ENCODE measurements at regions not wholly inside any gene's neighbourhood (a gene's known extent, or its start where the extent isn't known, plus 50 kb on each side); places are given as distances from the start of the nearest gene placed in this dataset.

DNA sequence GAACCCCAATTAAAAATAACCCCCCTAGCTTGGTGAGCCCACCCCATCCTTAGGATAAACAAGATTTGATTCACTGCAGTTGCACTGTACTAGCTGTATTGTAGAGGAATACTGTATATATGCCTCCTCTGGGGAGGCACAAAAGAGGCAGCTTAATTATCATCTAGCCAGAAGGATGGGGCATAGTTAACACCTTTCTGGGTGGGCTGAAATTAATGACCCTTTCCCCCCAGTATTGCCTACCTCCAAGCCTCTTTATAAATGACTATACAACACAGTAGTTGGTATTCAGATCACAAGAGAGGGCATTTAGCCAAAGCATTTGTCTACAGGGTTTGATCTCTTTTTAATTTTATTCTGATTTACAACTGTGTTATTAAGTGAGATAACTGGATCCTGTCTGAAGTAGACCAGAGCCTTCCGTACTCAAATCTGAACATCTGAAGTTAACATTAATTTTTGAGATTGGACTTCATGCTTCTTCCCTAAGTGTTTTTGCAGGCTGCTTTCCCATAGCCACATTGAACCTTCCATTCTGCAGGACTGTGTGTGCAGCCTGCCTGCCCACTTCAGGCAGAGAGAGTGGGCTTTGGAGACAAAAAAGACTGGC, 807.0 kb upstream of the ARRDC4 start:
- DNase-seq (ENCODE audit: low read depth, low spot score) (no peak), FAIRE-seq (no peak)
- Histone ChIP-seq H4K20me1 (ENCODE audit: control insufficient read depth, extremely low read depth, insufficient read depth, low read length) (no peaks in the 10 kb centered on the region), H3K9me1 (ENCODE audit: control insufficient read depth, extremely low read depth, insufficient read depth, low read length) (no peaks in the 10 kb centered on the region), H3K9me3 (ENCODE audit: control insufficient read depth, low read depth, low read length) (no peaks in the 10 kb centered on the region), H3K27ac (ENCODE audit: control insufficient read depth, insufficient read depth, low read length) (no peak overlapping the region), H2AFZ (ENCODE audit: control insufficient read depth, low read length) (no peak overlapping the region), H3K79me2 (ENCODE audit: control insufficient read depth, insufficient read depth, low read length) (no peaks in the 10 kb centered on the region), H3K4me2 (ENCODE audit: control insufficient read depth, extremely low read depth, insufficient read depth, low read depth, low read length) (no peak overlapping the region), H3K36me3 (ENCODE audit: control insufficient read depth in 2 of 2, extremely low read depth in 1 of 2, insufficient read depth in 2 of 2, low read length in 2 of 2) (no peaks in the 10 kb centered on the region), H3K27me3 (ENCODE audit: control insufficient read depth, extremely low read depth, insufficient read depth, low read length) (no peaks in the 10 kb centered on the region), H3K4me3 (ENCODE audit: control insufficient read depth in 2 of 3, extremely low read depth in 1 of 3, insufficient read depth in 2 of 3, low read depth in 1 of 3, low read length in 3 of 3) (no peak overlapping the region), H3K4me1 (ENCODE audit: control insufficient read depth, extremely low read depth, insufficient read depth, low read length) (no peaks in the 10 kb centered on the region), H3K9ac (ENCODE audit: control insufficient read depth, extremely low read depth, insufficient read depth, low read length) (no peak overlapping the region)
- TF ChIP-seq EZH2 (IDR thresholded peaks at IDR 0.05; ENCODE audit: low read length) = no peak
- TF ChIP-seq CTCF (optimal IDR thresholded peaks at IDR 0.05 in 1 of 3, IDR thresholded peaks at IDR 0.05 in 1 of 3, conservative IDR thresholded peaks at IDR 0.05 in 1 of 3; ENCODE audit: extremely low read depth in 1 of 3, insufficient read depth in 2 of 3, low read length in 3 of 3) = no peak
- dilution Hi-C loops (cut with MboI; ENCODE audit: extremely low pct_ligation_motif_present, low sequenced_read_pairs) = no loop called here

DNA sequence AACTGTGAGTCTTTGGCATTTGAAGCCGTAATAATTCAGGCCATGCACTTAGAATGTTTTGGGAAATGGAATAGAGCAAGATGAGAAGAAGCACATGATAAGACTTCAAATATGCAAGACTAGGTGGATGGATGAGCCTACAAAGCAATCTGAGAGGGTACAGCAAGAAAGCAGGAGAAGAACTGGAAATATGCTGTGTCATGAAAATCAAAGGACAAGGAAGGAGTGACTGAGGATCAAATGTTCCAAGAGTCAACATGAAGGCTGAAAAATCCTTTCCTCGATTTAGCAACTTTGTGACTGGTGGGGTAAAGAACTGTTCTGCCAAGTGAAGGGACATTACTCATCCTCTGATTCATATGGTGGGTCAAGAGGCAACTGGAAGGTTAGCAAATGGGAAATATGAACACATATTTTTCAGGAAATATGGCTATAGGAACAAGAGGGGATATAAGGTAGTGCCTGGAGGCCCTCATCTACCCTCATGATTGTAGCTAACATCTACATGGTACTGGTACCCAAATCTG, 803.7 kb upstream of the ARRDC4 start:
- Histone ChIP-seq H4K20me1 (ENCODE audit: control insufficient read depth, extremely low read depth, insufficient read depth, low read length) (no peaks in the 10 kb centered on the region), H3K9me3 (ENCODE audit: control insufficient read depth, low read depth, low read length) (no peaks in the 10 kb centered on the region), H3K9me1 (ENCODE audit: control insufficient read depth, extremely low read depth, insufficient read depth, low read length) (no peaks in the 10 kb centered on the region), H3K79me2 (ENCODE audit: control insufficient read depth, insufficient read depth, low read length) (no peaks in the 10 kb centered on the region), H3K36me3 (ENCODE audit: control insufficient read depth in 2 of 2, extremely low read depth in 1 of 2, insufficient read depth in 2 of 2, low read length in 2 of 2) (no peaks in the 10 kb centered on the region), H3K4me1 (ENCODE audit: control insufficient read depth, extremely low read depth, insufficient read depth, low read length) (no peaks in the 10 kb centered on the region), H2AFZ (ENCODE audit: control insufficient read depth, low read length) (no peak overlapping the region), H3K4me3 (ENCODE audit: control insufficient read depth in 2 of 3, extremely low read depth in 1 of 3, insufficient read depth in 2 of 3, low read depth in 1 of 3, low read length in 3 of 3) (no peak overlapping the region), H3K27ac (ENCODE audit: control insufficient read depth, insufficient read depth, low read length) (no peak overlapping the region), H3K27me3 (ENCODE audit: control insufficient read depth, extremely low read depth, insufficient read depth, low read length) (no peaks in the 10 kb centered on the region), H3K9ac (ENCODE audit: control insufficient read depth, extremely low read depth, insufficient read depth, low read length) (no peak overlapping the region), H3K4me2 (ENCODE audit: control insufficient read depth, extremely low read depth, insufficient read depth, low read depth, low read length) (no peak overlapping the region)
- no peak for DNase-seq (ENCODE audit: low read depth, low spot score)
- FAIRE-seq = no peak
- dilution Hi-C loops (cut with MboI; ENCODE audit: extremely low pct_ligation_motif_present, low sequenced_read_pairs) = no loop called here
- TF ChIP-seq EZH2 (IDR thresholded peaks at IDR 0.05; ENCODE audit: low read length) (no peak), CTCF (optimal IDR thresholded peaks at IDR 0.05 in 1 of 3, IDR thresholded peaks at IDR 0.05 in 1 of 3, conservative IDR thresholded peaks at IDR 0.05 in 1 of 3; ENCODE audit: extremely low read depth in 1 of 3, insufficient read depth in 2 of 3, low read length in 3 of 3) (no peak)
